Muscle of leg (tissue), 3 donors: ENCODE measurements at regions not wholly inside any gene's neighbourhood (a gene's known extent, or its start where the extent isn't known, plus 50 kb on each side); places are given as distances from the start of the nearest gene placed in this dataset.

ENCODE experiments used
- DNase-seq: peaks from one replicate; pipeline ENCODE4 v3.0.0; 2013
- H3K27ac ChIP-seq: one replicate; pipeline ENCODE4 v1.5.1; 2013; ENCODE audit warnings: mild to moderate bottlenecking, low read length, control low read depth
- H3K27me3 ChIP-seq: one replicate; pipeline ENCODE4 v1.6.1; 2013; ENCODE audit warnings: low read length; ENCODE audit not compliant: control insufficient read depth, insufficient read depth
- H3K36me3 ChIP-seq: one replicate; pipeline ENCODE4 v1.6.1; 2013; ENCODE audit warnings: low read length; ENCODE audit not compliant: control insufficient read depth, insufficient read depth
- H3K4me1 ChIP-seq: one replicate; pipeline ENCODE4 v1.6.1; 2013; ENCODE audit warnings: low read length; ENCODE audit not compliant: control insufficient read depth, insufficient read depth
- H3K4me3 ChIP-seq: one replicate; pipeline ENCODE4 v1.5.1; 2013; ENCODE audit warnings: low read length, control low read depth
- H3K9me3 ChIP-seq: replicated peaks from 2 replicates; pipeline ENCODE4 v1.6.1; 2013; ENCODE audit warnings: low read depth, low read length; ENCODE audit not compliant: control insufficient read depth
- WGBS: methylation state at CpG from one replicate; pipeline ENCODE4 v1.1.5; 2013; ENCODE audit warnings: missing lambda C conversion rate; ENCODE audit not compliant: insufficient coverage; 5-methylcytosine and 5-hydroxymethylcytosine counted together

DNA sequence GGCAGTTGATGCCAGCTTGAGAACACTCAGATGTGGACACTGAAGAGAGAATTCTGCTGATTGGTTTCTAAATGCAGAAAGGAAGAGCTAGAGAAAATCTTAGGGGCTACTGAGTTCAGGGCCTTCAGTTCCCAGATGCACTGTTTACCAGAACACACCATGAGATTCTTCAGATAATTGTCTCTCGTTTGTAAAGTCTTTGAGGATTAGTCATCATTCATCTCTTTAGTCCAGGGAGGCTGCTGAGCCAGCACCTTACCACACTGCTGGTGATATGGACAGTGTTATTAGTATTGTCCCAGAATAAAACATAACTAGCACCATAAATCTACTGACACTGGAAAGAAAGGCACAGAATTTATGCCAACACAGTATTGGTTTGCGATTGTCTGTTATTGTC lies 690.8 kb upstream of the CELF4 start:
- Histone ChIP-seq H3K27me3 (no peaks in the 10 kb centered on the region), H3K4me3 (no peak overlapping the region), H3K9me3 (no peaks in the 10 kb centered on the region), H3K27ac (no peak overlapping the region), H3K4me1 (no peaks in the 10 kb centered on the region), H3K36me3 (no peaks in the 10 kb centered on the region)
- no peak for DNase-seq
- WGBS, result 100% methylated on average over 1 of the region's 2 CpGs

DNA sequence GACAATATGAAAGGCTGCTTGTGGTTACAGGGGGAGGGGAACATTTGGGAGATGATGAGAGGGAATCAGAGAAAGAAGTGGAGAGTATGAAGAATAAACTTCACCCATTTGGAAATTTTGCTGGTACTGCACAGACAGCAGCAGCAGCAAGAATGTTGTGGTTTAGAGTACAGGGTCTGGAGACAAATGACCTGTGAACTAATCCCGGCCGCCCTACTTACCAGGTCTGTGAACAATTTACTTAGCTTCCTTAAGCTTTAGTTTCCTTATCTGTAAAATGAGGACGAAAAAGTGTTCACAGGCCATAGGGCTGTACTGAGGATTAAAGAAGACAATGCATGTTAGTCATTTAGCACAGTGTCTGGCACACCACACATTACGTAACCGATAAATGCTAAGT lies 685.4 kb upstream of the CELF4 start:
- WGBS, result no CpG with 5 or more reads among the region's 5 CpGs

DNA sequence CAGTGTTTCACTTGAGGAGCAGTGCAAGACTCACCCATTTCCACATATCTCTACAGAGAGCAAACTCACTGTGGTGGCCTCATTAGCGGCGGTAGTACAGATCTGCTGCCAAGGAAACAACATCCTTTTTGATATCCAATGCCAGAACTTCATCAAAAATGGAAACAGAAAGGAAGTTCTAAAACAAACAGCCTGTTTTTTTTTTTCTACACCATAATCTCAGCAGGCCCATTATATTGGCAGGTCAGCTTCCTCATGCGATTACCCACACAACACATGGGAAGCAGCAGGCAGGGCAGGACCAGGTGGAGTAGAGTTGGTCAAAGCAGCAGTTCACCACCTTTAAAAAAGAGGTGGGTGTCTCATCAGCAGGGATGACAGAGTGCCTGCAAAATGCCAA lies 678.9 kb upstream of the CELF4 start:
- H3K36me3 ChIP-seq, result no peaks in the 10 kb centered on the region
- no peaks in the 10 kb centered on the region for H3K27me3 ChIP-seq
- H3K9me3 ChIP-seq, result peaks cover 2% of the 10 kb centered on the region
- no peak overlapping the region for H3K27ac ChIP-seq
- DNase-seq, result no peak
- H3K4me1 ChIP-seq, result no peaks in the 10 kb centered on the region
- 47% methylated on average over 2 of the region's 3 CpGs for WGBS
- H3K4me3 ChIP-seq, result no peak overlapping the region

More for the DNA sequence above, 685.4 kb upstream of the CELF4 start:
- Histone ChIP-seq H3K9me3 (no peaks in the 10 kb centered on the region), H3K27ac (no peak overlapping the region), H3K36me3 (no peaks in the 10 kb centered on the region), H3K4me3 (no peak overlapping the region), H3K4me1 (no peaks in the 10 kb centered on the region), H3K27me3 (no peaks in the 10 kb centered on the region)
- no peak for DNase-seq

DNA sequence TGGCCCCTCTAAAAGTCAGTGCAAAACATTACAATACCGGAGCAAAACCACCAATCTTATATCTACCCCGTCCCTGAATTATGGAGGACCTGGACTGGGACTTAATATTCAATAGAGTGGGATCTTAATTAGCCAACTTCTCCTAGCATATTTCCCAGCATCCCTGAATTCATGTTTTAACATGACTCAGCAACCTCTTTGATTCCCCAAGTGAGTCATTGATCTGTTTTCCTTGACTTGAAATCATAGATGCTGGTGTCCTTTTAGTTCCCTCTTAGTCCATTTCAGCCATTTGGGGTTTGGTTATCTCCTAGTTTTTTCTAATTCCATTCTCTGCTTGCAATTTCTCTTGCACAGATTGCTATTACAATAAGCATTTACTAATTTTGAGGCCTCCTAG lies 677.7 kb upstream of the CELF4 start:
- no peak for DNase-seq
- H3K27ac ChIP-seq, result no peak overlapping the region
- no CpG with 5 or more reads among the region's 2 CpGs for WGBS
- H3K36me3 ChIP-seq, result no peaks in the 10 kb centered on the region
- peaks cover 2% of the 10 kb centered on the region for H3K9me3 ChIP-seq
- H3K4me3 ChIP-seq, result no peak overlapping the region
- no peaks in the 10 kb centered on the region for H3K4me1 ChIP-seq
- H3K27me3 ChIP-seq, result no peaks in the 10 kb centered on the region

DNA sequence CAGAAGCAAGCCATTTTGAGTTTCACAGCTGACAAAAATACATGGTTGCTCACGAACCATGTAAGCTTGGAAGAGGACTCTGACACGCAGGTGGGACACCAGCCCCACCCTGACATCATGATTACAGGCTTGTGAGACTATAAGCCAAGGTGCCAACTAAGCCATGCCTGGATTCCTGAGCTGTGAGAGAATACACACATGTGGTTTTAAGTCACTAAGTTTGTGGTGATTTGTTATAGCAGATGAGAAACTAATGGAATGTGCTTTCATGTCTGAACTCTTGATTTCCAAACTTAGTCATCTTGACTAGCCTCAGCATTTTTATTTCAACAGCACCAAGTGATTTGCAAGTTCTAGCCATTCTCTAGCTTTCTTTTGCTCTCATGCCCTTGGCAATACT lies 676.1 kb upstream of the CELF4 start:
- 73% methylated on average over 2 of the region's 2 CpGs for WGBS
- Histone ChIP-seq H3K9me3 (peaks cover 2% of the 10 kb centered on the region), H3K27ac (no peak overlapping the region), H3K4me3 (no peak overlapping the region), H3K27me3 (no peaks in the 10 kb centered on the region), H3K4me1 (no peaks in the 10 kb centered on the region), H3K36me3 (no peaks in the 10 kb centered on the region)
- no peak for DNase-seq

DNA sequence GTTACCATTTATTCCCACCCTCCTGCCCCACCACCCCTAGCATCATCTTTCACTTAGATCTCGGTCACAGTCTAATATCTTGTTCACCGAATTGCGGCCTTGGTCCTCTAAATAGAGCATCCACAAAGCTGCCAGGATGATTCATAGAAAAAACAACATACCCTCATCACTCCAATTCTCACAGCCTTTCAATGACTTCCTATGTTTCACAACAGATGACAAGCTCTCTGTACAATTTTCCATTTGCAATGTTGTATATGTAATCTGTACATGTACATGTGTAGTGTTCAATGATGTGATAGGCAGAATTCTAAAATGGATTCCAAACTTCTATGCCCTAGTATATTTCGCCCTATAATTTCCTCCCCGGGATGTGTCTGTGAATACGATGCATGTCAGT lies 675.6 kb upstream of the CELF4 start:
- Histone ChIP-seq H3K36me3 (no peaks in the 10 kb centered on the region), H3K4me1 (no peaks in the 10 kb centered on the region), H3K27me3 (no peaks in the 10 kb centered on the region), H3K9me3 (peaks cover 2% of the 10 kb centered on the region), H3K4me3 (no peak overlapping the region), H3K27ac (no peak overlapping the region)
- WGBS, result 92% methylated on average over 4 of the region's 6 CpGs
- DNase-seq, result no peak

DNA sequence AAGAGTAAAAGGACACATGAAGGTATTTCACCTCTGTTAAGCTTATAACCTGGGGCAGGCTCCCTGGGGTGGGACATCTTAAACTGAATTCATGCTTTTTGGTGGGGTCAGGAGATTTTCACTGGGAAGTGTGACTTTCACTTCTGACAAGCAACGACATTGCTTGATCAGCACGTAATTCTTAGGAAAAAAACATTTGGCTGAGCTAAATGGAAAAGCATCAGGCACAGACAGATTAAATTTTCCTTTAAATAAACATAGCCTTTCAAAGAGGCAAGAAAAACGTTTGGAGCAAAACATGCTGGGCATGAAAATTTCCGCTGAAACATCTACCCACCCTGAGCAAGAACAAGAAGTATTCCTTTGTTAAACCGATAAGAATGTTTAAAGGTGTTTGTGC lies 674.0 kb upstream of the CELF4 start:
- WGBS, result 42% methylated on average over 2 of the region's 5 CpGs
- no peaks in the 10 kb centered on the region for H3K36me3 ChIP-seq
- peaks cover 2% of the 10 kb centered on the region for H3K9me3 ChIP-seq
- H3K27ac ChIP-seq, result no peak overlapping the region
- no peaks in the 10 kb centered on the region for H3K4me1 ChIP-seq
- no peak for DNase-seq
- no peak overlapping the region for H3K4me3 ChIP-seq
- no peaks in the 10 kb centered on the region for H3K27me3 ChIP-seq

DNA sequence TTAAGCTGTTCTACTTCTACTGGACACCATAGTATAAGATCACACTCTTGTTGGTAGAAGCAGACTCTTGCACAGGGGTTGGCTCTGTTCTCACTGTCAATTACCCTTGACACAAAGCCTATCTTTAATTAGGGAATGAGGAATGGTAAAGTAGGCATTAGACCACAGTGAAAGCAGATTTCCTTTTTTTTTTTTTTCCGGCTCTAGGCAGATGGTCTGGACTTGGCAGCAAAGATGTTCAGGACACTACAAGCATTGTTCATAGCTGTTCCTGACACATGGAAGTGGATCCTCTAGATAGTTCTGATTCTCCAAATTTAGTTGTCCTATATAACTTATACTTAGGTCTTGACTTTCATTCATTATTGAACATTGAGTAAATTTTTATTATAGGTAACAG lies 672.2 kb upstream of the CELF4 start:
- H3K27ac ChIP-seq, result no peak overlapping the region
- H3K4me1 ChIP-seq, result no peaks in the 10 kb centered on the region
- no peaks in the 10 kb centered on the region for H3K36me3 ChIP-seq
- no CpG with 5 or more reads among the region's 1 CpG for WGBS
- DNase-seq, result no peak
- H3K27me3 ChIP-seq, result no peaks in the 10 kb centered on the region
- H3K4me3 ChIP-seq, result no peak overlapping the region
- H3K9me3 ChIP-seq, result peaks cover 2% of the 10 kb centered on the region

DNA sequence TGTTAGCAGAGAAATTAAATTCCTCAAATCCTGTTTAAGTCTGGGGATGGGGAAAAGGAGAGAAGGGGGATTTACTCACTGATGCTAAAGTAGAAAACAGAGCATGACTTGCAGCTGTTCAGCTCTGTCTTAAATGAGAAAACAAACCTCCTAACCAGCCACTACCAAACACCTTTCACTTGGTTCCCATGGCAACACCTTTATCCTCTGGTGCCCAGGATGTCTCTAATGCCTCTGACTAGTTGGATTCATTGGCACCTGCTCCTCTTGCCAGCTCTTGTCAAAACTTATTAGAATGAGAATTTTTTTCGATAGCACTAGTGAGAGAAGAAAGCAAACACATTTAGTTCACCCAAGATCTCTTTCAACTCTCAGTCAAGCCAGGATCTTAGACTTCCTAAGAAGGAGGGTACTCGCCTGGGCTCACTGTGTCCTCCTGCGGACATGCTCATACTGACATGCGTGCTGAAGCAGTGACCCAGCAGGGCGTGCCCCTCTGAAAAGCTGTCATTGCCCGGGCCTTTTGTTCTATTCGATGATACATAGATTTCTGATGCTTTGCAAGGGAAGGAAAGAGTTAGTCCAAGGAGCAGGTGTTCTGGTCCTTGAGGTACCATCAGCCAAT lies 656.0 kb upstream of the CELF4 start:
- no peak for DNase-seq
- 74% methylated on average over 6 of the region's 7 CpGs for WGBS

DNA sequence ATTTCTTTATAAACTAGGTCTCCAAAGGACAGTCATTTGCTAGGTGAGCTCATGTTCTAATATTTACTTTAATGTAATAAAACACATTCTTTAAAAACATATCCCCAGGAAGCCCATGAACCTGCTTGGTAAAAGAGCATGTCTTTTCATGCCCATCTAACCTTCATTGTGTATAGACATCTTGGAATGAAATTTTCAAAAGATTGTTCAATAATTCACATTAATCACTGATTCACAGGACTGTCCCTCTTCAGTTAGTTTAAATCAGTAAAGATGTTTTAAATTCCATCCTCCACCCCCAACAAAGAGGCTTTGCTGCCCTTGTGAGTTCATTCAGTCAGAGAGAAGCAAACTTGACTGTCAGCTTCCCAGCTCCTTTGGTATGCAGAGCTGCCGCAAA lies 633.4 kb upstream of the CELF4 start:
- Histone ChIP-seq H3K9me3 (no peaks in the 10 kb centered on the region), H3K27ac (no peak overlapping the region), H3K27me3 (no peaks in the 10 kb centered on the region), H3K4me3 (no peak overlapping the region), H3K4me1 (no peaks in the 10 kb centered on the region), H3K36me3 (no peaks in the 10 kb centered on the region)
- WGBS, result no CpG with 5 or more reads among the region's 1 CpG
- no peak for DNase-seq

More for the DNA sequence above, 656.0 kb upstream of the CELF4 start:
- H3K27ac ChIP-seq, result no peak overlapping the region
- H3K4me1 ChIP-seq, result no peaks in the 10 kb centered on the region
- no peaks in the 10 kb centered on the region for H3K9me3 ChIP-seq
- no peaks in the 10 kb centered on the region for H3K36me3 ChIP-seq
- no peak overlapping the region for H3K4me3 ChIP-seq
- H3K27me3 ChIP-seq, result no peaks in the 10 kb centered on the region

DNA sequence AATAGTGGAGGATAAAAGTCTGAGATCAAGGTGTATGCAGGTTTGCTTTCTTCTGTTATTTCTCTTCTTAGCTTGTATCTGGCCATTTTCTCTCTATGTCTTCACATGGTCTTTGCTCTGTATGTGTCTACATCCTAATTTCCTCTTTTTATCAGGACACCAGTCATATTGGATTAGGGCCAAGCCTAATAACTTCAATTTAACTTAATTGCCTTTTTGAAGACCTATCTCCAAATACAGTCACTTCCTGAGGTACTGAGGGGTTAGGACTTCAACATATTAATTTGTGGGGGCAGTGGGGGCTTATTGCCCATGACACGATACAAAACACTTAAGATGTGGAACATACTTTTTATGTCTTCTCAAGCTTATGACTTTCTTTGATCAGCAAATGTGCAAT lies 632.9 kb upstream of the CELF4 start:
- Histone ChIP-seq H3K9me3 (no peaks in the 10 kb centered on the region), H3K4me1 (no peaks in the 10 kb centered on the region), H3K27me3 (no peaks in the 10 kb centered on the region), H3K27ac (no peak overlapping the region), H3K36me3 (no peaks in the 10 kb centered on the region), H3K4me3 (no peak overlapping the region)
- no CpG with 5 or more reads among the region's 1 CpG for WGBS
- no peak for DNase-seq
